ENCODE measurements at regions not wholly inside any gene's neighbourhood (a gene's known extent, or its start where the extent isn't known, plus 50 kb on each side); places are given as distances from the start of the nearest gene placed in this dataset.

- DNase-seq (ENCODE audit: low read depth in 2 of 2), result no peak
- no peaks in the 10 kb centered on the region for H3K36me3 ChIP-seq (ENCODE audit: control insufficient read depth, insufficient read depth, low read length)
- TF ChIP-seq EZH2 (IDR thresholded peaks at IDR 0.05; ENCODE audit: low read length, missing control alignments) (no peak), CTCF (conservative IDR thresholded peaks at IDR 0.05 in 1 of 2, IDR thresholded peaks at IDR 0.05 in 1 of 2; ENCODE audit: low read depth in 1 of 2, low read length in 2 of 2) (no peak)
Measured at GRCh38 chr16:6482696-6483468, 849.8 kb upstream of the RBFOX1 start.

GRCh38 chr16:6481894-6482293 is 850.8 kb upstream of the RBFOX1 start:
- Histone ChIP-seq H4K20me1 (ENCODE audit: control insufficient read depth, extremely low read depth, insufficient read depth, low read length) (no peaks in the 10 kb centered on the region), H3K27me3 (ENCODE audit: control insufficient read depth, insufficient read depth, low read length) (no peaks in the 10 kb centered on the region), H3K4me3 (replicated peaks in 1 of 4; ENCODE audit: control extremely low read depth in 1 of 4, insufficient read depth in 1 of 4, low read depth in 3 of 4, low read length in 4 of 4) (no peak overlapping the region), H3K9ac (ENCODE audit: insufficient read depth, low read length) (no peak overlapping the region), H3K9me3 (ENCODE audit: control insufficient read depth, insufficient read depth, low read depth, low read length) (no peaks in the 10 kb centered on the region), H3K4me2 (ENCODE audit: extremely low read depth, insufficient read depth, low read length) (no peak overlapping the region), H2AFZ (ENCODE audit: low read length) (no peak overlapping the region), H3K79me2 (ENCODE audit: control insufficient read depth, insufficient read depth, low read length) (no peaks in the 10 kb centered on the region), H3K36me3 (ENCODE audit: control insufficient read depth, insufficient read depth, low read length) (no peaks in the 10 kb centered on the region), H3K27ac (ENCODE audit: insufficient read depth, low read length) (no peak overlapping the region), H3K4me1 (ENCODE audit: control insufficient read depth, extremely low read depth, insufficient read depth, low read length) (no peaks in the 10 kb centered on the region)
- DNase-seq (ENCODE audit: low read depth in 2 of 2), result no peak
- TF ChIP-seq EZH2 (IDR thresholded peaks at IDR 0.05; ENCODE audit: low read length, missing control alignments) (no peak), CTCF (conservative IDR thresholded peaks at IDR 0.05 in 1 of 2, IDR thresholded peaks at IDR 0.05 in 1 of 2; ENCODE audit: low read depth in 1 of 2, low read length in 2 of 2) (no peak)

More at GRCh38 chr16:6482696-6483468, 849.8 kb upstream of the RBFOX1 start:
- H3K9ac ChIP-seq (ENCODE audit: insufficient read depth, low read length), result no peak overlapping the region
- H3K27me3 ChIP-seq (ENCODE audit: control insufficient read depth, insufficient read depth, low read length), result no peaks in the 10 kb centered on the region
- no peak overlapping the region for H3K27ac ChIP-seq (ENCODE audit: insufficient read depth, low read length)
- H3K79me2 ChIP-seq (ENCODE audit: control insufficient read depth, insufficient read depth, low read length), result no peaks in the 10 kb centered on the region
- no peaks in the 10 kb centered on the region for H4K20me1 ChIP-seq (ENCODE audit: control insufficient read depth, extremely low read depth, insufficient read depth, low read length)
- H3K4me2 ChIP-seq (ENCODE audit: extremely low read depth, insufficient read depth, low read length), result no peak overlapping the region
- no peaks in the 10 kb centered on the region for H3K4me1 ChIP-seq (ENCODE audit: control insufficient read depth, extremely low read depth, insufficient read depth, low read length)
- no peak overlapping the region for H2AFZ ChIP-seq (ENCODE audit: low read length)
- no peaks in the 10 kb centered on the region for H3K9me3 ChIP-seq (ENCODE audit: control insufficient read depth, insufficient read depth, low read depth, low read length)
- H3K4me3 ChIP-seq (replicated peaks in 1 of 4; ENCODE audit: control extremely low read depth in 1 of 4, insufficient read depth in 1 of 4, low read depth in 3 of 4, low read length in 4 of 4), result no peak overlapping the region

GRCh38 chr16:6453742-6454141 is 878.9 kb upstream of the RBFOX1 start:
- H3K4me2 ChIP-seq (ENCODE audit: extremely low read depth, insufficient read depth, low read length), result no peak overlapping the region
- no peak overlapping the region for H2AFZ ChIP-seq (ENCODE audit: low read length)
- no peaks in the 10 kb centered on the region for H3K27me3 ChIP-seq (ENCODE audit: control insufficient read depth, insufficient read depth, low read length)
- H3K36me3 ChIP-seq (ENCODE audit: control insufficient read depth, insufficient read depth, low read length), result no peaks in the 10 kb centered on the region
- no peaks in the 10 kb centered on the region for H4K20me1 ChIP-seq (ENCODE audit: control insufficient read depth, extremely low read depth, insufficient read depth, low read length)
- no peak overlapping the region for H3K4me3 ChIP-seq (replicated peaks in 1 of 4; ENCODE audit: control extremely low read depth in 1 of 4, insufficient read depth in 1 of 4, low read depth in 3 of 4, low read length in 4 of 4)
- no peak overlapping the region for H3K27ac ChIP-seq (ENCODE audit: insufficient read depth, low read length)
- no peak for TF ChIP-seq CTCF (conservative IDR thresholded peaks at IDR 0.05 in 1 of 2, IDR thresholded peaks at IDR 0.05 in 1 of 2; ENCODE audit: low read depth in 1 of 2, low read length in 2 of 2)
- TF ChIP-seq EZH2 (IDR thresholded peaks at IDR 0.05; ENCODE audit: low read length, missing control alignments), result no peak
- no peaks in the 10 kb centered on the region for H3K4me1 ChIP-seq (ENCODE audit: control insufficient read depth, extremely low read depth, insufficient read depth, low read length)
- no peaks in the 10 kb centered on the region for H3K79me2 ChIP-seq (ENCODE audit: control insufficient read depth, insufficient read depth, low read length)
- no peak overlapping the region for H3K9ac ChIP-seq (ENCODE audit: insufficient read depth, low read length)
- no peak for DNase-seq (ENCODE audit: low read depth in 2 of 2)
- H3K9me3 ChIP-seq (ENCODE audit: control insufficient read depth, insufficient read depth, low read depth, low read length), result no peaks in the 10 kb centered on the region

All from fibroblast of lung (primary cell).